ENCODE measurements at regions not wholly inside any gene's neighbourhood (a gene's known extent, or its start where the extent isn't known, plus 50 kb on each side); places are given as distances from the start of the nearest gene placed in this dataset.

GRCh38 chr5:154620411-154620810 lies 134.8 kb upstream of the LARP1 start:
- no peak for TF ChIP-seq CTCF (conservative IDR thresholded peaks at IDR 0.05; ENCODE audit: low read length)
- no peak overlapping the region for H3K4me3 ChIP-seq (ENCODE audit: low read length)
- DNase-seq (ENCODE audit: low read depth): no peak

DNA sequence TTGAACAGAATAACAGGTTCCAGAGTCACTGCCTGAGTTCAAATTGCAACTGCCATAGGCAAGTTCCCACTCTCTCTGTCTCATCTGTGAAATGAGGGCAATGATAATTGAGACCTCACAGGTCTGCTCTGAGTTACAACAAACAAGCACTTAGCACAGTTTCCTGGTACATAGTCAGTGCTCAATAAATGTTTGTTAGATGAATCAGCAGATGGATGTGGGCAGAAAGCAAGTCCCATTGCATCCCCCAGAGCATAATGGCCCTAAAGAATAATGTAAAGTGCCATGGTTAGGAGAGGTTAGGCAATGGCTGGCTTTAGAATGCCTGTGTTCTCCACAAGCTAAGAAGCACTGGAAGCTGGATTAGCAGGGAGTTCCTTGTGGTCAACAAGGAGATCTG lies 136.5 kb upstream of the LARP1 start:
- H3K4me3 ChIP-seq (ENCODE audit: low read length): no peak overlapping the region
- DNase-seq (ENCODE audit: low read depth): peak; percentile 10
- TF ChIP-seq CTCF (conservative IDR thresholded peaks at IDR 0.05; ENCODE audit: low read length): no peak

- no peak overlapping the region for H3K4me3 ChIP-seq (ENCODE audit: low read length)
- no peak for TF ChIP-seq CTCF (conservative IDR thresholded peaks at IDR 0.05; ENCODE audit: low read length)
- DNase-seq (ENCODE audit: low read depth): no peak
Observed at GRCh38 chr5:154614595-154614994, 136.6 kb upstream of the HAND1 start.

DNA sequence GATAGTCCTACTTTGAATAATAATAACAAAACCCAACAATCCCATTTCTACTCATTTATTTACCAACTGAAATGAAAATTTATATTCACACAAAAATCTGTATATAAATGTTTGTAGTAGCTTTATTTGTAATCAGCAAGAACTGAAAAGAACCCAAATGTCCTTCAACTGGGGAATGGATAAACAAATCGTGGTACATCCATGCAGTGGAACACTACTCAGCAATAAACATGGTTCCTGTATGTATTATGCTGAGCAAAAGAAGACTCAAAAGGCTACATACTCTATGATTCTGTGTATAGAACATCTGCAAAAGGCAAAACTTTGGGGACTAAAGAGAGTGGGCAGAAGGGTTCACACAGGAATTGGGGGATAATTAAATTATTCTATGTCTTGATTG lies 136.1 kb upstream of the HAND1 start:
- no peak for DNase-seq (ENCODE audit: low read depth)
- no peak for TF ChIP-seq CTCF (conservative IDR thresholded peaks at IDR 0.05; ENCODE audit: low read length)

GRCh38 chr5:154612666-154613065 lies 134.6 kb upstream of the HAND1 start:
- no peak for TF ChIP-seq CTCF (conservative IDR thresholded peaks at IDR 0.05; ENCODE audit: low read length)
- no peak for DNase-seq (ENCODE audit: low read depth)
- H3K4me3 ChIP-seq (ENCODE audit: low read length): no peak overlapping the region

More for the DNA sequence above, 136.1 kb upstream of the HAND1 start:
- no peak overlapping the region for H3K4me3 ChIP-seq (ENCODE audit: low read length)

DNA sequence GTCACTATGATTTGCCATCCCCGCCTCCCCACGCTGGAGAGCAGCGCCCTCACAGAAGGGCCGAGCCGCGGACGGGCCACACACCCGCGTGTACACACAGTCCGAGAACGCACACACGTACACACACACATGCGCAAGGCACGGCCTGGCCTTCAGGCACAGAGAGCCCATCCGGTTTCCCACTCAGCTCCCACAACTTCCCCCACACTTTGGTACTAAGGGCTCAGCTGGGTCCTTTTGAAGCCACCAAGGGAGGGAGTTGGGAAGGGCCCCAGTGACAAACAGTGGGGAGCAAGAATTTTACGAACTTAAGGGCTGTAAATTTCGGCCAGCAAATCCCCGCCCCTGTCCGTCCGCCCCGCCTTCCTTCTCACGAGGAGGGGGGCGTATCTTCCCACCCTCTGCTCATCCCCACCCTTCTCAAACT lies 133.3 kb upstream of the HAND1 start:
- no peak for TF ChIP-seq CTCF (conservative IDR thresholded peaks at IDR 0.05; ENCODE audit: low read length)
- H3K4me3 ChIP-seq (ENCODE audit: low read length): peak overlapping the region; percentile 31
- peak; percentile 26 for DNase-seq (ENCODE audit: low read depth)

DNA sequence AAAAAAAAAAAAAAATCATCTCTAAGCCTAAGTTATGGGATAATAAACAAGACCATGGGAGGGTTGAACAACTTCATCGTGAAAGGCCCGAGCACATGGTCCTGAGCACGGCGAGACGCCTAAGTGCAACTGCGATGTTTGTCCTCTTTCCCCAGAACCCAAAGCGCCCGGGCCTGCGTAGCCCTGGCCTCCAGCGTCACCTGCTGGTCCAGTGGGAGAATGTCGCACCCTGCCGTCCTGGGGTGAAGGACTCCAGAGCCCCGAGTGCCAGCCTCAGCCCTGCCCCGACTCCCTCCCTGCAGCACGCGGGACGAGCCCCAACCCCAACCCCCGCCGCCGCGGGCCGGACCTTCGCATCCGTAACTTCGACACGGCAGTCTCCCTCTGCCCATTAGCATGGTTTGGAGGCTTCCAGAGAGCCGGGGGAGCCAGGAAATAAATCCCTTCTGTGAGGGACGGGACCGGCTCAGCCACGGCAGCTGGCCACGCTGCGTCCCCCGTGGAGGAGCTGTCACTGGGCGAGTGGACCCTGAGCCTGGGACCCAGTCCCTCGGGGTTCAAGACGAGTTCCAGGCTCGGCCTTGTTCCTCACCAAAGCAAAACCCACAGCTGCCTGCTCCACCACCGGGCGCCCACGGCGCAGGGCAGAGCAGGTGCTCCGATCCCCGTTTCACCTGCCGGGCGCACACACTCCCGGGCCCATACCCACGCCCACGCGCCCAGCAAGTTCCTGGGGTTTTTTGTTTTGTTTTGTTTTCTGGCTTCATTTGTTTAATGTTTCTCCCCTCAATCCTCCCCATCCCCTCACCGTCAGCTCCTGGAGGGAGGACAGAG lies 132.5 kb upstream of the HAND1 start:
- DNase-seq (ENCODE audit: low read depth): peak; percentile 65
- TF ChIP-seq CTCF (conservative IDR thresholded peaks at IDR 0.05; ENCODE audit: low read length): peak; percentile 88
- H3K4me3 ChIP-seq (ENCODE audit: low read length): peak overlapping the region; percentile 48
